ENCODE measurements at regions not wholly inside any gene's neighbourhood (a gene's known extent, or its start where the extent isn't known, plus 50 kb on each side); places are given as distances from the start of the nearest gene placed in this dataset.
"Not testable (repeated sequence)": the region's sequence is repeated elsewhere in the genome, so short reads cannot be mapped to it uniquely, and the experiment has no call there.

GRCh38 chr2:122038816-122039215, 283.4 kb downstream of the TSN start:
- DNase-seq (ENCODE audit: extremely low read depth, low read depth, low spot score) = not testable (repeated sequence)

DNA sequence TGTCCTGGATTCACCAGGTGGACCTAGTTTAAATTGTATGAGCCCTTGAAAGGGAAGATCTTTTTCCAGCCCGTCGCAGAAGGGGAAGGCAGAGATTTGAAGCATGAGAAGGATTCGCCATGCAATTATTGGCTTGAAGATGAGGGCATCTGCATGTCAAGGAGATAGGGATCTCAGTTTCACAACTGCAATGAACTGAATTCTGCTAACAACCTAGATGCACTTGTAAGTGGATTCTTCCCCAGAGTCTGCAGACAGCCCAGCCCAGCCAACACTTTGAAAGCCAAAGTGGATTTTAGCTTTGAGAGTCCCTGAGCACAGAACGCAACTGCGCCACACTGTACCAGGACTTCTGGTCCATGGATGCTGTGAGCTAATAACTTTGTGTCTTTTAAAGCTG, 286.0 kb downstream of the TSN start:
- DNase-seq (ENCODE audit: extremely low read depth, low read depth, low spot score) = no peak

DNA sequence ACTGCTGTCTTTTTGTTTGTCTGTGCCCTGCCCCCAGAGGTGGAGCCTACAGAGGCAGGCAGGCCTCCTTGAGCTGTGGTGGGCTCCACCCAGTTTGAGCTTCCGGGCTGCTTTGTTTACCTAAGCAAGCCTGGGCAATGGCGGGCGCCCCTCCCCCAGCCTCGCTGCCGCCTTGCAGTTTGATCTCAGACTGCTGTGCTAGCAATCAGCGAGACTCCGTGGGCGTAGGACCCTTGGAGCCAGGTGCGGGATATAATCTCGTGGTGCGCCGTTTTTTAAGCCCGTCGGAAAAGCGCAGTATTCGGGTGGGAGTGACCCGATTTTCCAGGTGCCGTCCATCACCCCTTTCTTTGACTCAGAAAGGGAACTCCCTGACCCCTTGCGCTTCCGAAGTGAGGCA, 296.2 kb downstream of the TSN start:
- DNase-seq (ENCODE audit: extremely low read depth, low read depth, low spot score) = not testable (repeated sequence)

- DNase-seq (ENCODE audit: extremely low read depth, low read depth, low spot score) = no peak
Measured at GRCh38 chr2:122055521-122055931, 300.1 kb downstream of the TSN start.

GRCh38 chr2:122056853-122057252, 301.4 kb downstream of the TSN start:
- no peak for DNase-seq (ENCODE audit: extremely low read depth, low read depth, low spot score)

GRCh38 chr2:122061206-122061605, 305.8 kb downstream of the TSN start:
- no peak for DNase-seq (ENCODE audit: extremely low read depth, low read depth, low spot score)

- no peak for DNase-seq (ENCODE audit: extremely low read depth, low read depth, low spot score)
Measured at GRCh38 chr2:122061831-122062230, 306.4 kb downstream of the TSN start.

- no peak for DNase-seq (ENCODE audit: extremely low read depth, low read depth, low spot score)
Measured at GRCh38 chr2:122062506-122062905, 307.1 kb downstream of the TSN start.

DNA sequence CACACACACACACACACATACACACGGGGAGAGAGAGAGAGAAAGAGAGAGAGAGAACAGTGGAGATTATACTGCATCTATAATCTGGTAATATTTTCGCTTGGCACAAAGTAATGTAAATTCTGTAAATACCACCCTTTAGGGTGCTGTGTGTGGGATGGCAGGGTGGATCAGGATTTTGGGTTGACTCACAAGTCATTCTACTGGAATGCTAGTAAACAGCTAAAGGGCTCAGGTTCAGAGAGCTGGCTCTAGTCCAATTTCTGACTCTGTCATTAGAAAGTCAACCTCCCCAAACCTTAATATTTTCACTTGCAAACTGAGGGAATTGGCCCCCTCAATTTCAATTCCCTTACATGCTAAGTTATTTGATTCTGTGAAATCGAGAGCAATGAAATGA, 308.3 kb downstream of the TSN start:
- no peak for DNase-seq (ENCODE audit: extremely low read depth, low read depth, low spot score)

- no peak for DNase-seq (ENCODE audit: extremely low read depth, low read depth, low spot score)
Measured at GRCh38 chr2:122070241-122070731, 314.8 kb downstream of the TSN start.

GRCh38 chr2:122072666-122073065, 317.2 kb downstream of the TSN start:
- no peak for DNase-seq (ENCODE audit: extremely low read depth, low read depth, low spot score)

DNA sequence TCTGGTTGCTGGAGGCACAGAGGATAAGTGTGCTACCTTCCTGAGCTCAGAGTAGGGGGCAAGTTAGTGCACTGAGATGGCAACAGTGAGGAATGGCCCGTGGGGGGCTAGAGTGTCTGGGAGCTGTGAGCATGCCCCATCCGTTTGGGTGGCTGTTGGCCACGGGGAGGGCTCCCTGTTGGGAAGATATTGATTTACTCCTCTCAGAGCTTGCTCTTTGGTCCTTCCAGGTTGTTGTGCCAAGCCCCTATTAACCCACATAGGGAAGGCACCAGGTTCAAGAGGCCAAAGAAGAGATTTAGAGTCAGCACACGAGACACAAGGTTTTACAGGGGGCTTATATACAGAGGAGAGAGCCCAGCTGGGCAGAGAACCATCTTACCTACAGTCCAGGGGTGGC, 318.8 kb downstream of the TSN start:
- DNase-seq (ENCODE audit: extremely low read depth, low read depth, low spot score) = no peak

GRCh38 chr2:122075381-122075780, 319.9 kb downstream of the TSN start:
- DNase-seq (ENCODE audit: extremely low read depth, low read depth, low spot score) = no peak

DNA sequence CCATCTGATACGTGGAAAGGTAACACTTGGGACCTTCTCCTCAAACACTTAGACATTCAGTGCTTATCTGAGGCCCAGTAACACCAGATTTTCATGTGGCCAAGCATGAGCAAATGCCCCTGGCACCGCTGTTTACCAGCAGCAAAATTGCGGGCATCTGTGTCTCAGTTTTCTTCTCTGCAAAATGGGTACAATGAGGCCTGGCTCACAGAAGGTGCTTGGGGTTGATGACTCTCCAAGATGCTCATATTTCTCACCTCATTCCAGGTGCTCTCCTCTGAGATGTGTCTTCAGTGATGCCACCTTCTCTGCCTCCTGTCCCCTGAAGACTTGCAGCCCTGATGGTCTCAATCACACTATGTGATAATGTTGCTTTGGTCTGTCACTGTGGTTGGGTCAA, 321.7 kb downstream of the TSN start:
- no peak for DNase-seq (ENCODE audit: extremely low read depth, low read depth, low spot score)

GRCh38 chr2:122077771-122078170, 322.3 kb downstream of the TSN start:
- DNase-seq (ENCODE audit: extremely low read depth, low read depth, low spot score) = no peak

DNA sequence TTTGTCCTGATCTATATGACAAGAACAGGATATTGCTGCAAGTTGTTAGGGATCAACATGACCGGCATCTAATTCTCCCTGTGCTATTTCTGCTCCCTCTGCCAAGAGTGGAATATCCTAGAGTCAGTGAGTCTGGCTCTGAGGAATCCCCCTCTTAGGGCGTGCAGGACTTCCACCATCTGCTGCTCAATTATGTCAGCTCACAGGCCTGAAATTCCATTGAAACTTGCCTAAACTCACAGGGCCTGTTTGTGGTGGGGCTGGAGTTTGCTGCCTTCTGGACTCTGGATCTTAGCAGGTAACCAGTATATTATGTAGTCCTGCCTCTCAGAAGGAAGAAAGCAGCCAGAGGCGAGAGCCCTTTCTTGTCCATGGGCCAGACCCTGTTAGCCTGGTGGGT, 323.0 kb downstream of the TSN start:
- no peak for DNase-seq (ENCODE audit: extremely low read depth, low read depth, low spot score)

DNA sequence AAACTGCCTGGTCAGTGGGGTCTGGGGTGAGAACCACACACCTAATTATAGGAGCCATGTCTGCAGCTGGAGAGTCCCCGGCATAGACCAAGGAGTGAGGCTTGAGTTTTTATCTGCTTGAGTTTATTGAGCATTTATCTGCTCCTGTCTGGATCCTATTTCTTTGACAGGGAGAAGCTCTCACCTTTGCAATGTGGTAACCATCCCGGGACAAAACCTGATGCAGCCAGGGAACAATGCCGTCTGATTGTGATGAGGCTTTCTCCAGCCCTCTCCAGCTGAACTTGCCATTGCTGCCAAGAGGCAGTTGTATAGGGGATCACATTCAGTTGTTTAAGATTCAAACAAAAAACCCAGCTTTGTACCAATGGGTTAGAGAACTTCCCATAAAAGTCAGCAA, 324.4 kb downstream of the TSN start:
- no peak for DNase-seq (ENCODE audit: extremely low read depth, low read depth, low spot score)

- DNase-seq (ENCODE audit: extremely low read depth, low read depth, low spot score) = no peak
Measured at GRCh38 chr2:122080316-122080715, 324.9 kb downstream of the TSN start.

GRCh38 chr2:122080871-122081270, 325.4 kb downstream of the TSN start:
- no peak for DNase-seq (ENCODE audit: extremely low read depth, low read depth, low spot score)

- no peak for DNase-seq (ENCODE audit: extremely low read depth, low read depth, low spot score)
Measured at GRCh38 chr2:122081751-122082150, 326.3 kb downstream of the TSN start.

- no peak for DNase-seq (ENCODE audit: extremely low read depth, low read depth, low spot score)
Measured at GRCh38 chr2:122083256-122084048, 328.0 kb downstream of the TSN start.

DNA sequence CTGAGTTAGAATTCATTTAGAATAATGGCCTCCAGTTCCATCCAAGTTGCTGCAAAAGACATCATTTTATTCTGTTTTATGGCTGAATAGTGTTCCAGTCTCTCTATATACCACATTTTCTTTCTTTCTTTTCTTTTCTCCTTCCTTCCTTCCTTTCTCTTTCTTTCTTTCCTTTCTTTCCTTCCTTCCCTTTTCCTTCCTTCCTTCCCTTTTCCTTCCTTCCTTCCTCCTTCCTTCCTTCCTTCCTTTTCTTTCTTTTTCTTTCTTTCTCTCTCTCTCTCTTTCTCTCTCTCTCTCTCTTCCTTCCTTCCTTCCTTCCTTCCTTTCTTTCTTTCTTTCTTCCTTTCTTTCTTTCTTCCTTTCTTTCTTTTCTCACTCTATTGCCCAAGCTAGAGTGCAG, 330.2 kb downstream of the TSN start:
- not testable (repeated sequence) for DNase-seq (ENCODE audit: extremely low read depth, low read depth, low spot score)

DNA sequence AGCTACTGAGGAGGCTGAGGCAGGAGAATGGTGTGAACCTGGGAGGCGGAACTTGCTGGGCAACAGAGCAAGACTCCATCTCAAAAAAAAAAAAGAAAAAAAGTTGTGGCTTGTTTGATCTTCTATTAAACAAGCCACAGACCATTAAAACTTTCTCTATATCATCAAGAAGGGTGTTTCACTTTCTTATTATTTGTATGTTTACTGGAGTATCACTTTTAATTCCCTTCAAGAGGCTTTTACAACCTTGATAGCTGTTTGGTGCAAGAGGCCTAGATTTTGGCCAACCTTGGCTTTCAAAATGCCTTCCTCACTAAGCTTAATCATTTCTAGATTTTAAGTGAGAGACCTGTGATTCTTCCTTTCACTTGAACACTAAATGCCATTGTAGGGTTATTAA, 339.1 kb downstream of the TSN start:
- no peak for DNase-seq (ENCODE audit: extremely low read depth, low read depth, low spot score)
